Loucy (cell line): ENCODE measurements at regions not wholly inside any gene's neighbourhood (a gene's known extent, or its start where the extent isn't known, plus 50 kb on each side); places are given as distances from the start of the nearest gene placed in this dataset.

Experiments
- EZH2phosphoT487 ChIP-seq: fragments of 200-600 bp; IDR thresholded peaks from 2 replicates; pipeline ENCODE4 v1.6.1; 2018; ENCODE audit warnings: antibody characterized with exemption, mild to moderate bottlenecking, moderate library complexity, borderline replicate concordance
- TF ChIP-seq, protein P1 (sequence below): fragments of 200-600 bp; sonication (generic); conservative IDR thresholded peaks from 2 replicates; pipeline ENCODE4 v1.5.1; 2014; ENCODE audit warnings: mild to moderate bottlenecking, antibody characterized with exemption, low read length

DNA sequence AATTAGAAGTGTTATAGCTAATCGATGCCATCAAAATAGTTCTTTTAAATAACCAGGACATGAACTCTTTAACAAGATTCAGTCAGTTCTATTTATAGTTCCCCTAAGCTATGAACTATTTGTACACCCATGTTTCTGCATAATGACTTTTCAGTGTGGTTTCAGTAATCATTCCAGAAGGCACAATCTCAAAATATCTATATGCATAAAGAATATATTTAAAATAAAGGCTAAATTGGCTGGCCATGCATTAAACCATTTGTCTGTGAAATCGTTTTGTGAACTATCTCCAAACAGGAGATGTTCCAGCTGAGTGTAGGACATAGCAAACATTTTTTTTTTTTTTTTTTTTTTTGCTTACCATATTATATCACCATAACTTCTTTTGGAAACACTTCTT is 719.3 kb downstream of the PLCL1 start:
- TF ChIP-seq, protein P1, sequence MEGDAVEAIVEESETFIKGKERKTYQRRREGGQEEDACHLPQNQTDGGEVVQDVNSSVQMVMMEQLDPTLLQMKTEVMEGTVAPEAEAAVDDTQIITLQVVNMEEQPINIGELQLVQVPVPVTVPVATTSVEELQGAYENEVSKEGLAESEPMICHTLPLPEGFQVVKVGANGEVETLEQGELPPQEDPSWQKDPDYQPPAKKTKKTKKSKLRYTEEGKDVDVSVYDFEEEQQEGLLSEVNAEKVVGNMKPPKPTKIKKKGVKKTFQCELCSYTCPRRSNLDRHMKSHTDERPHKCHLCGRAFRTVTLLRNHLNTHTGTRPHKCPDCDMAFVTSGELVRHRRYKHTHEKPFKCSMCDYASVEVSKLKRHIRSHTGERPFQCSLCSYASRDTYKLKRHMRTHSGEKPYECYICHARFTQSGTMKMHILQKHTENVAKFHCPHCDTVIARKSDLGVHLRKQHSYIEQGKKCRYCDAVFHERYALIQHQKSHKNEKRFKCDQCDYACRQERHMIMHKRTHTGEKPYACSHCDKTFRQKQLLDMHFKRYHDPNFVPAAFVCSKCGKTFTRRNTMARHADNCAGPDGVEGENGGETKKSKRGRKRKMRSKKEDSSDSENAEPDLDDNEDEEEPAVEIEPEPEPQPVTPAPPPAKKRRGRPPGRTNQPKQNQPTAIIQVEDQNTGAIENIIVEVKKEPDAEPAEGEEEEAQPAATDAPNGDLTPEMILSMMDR, result no peak
- TF ChIP-seq EZH2phosphoT487, result no peak
